D721Med (cell line): ENCODE measurements at regions not wholly inside any gene's neighbourhood (a gene's known extent, or its start where the extent isn't known, plus 50 kb on each side); places are given as distances from the start of the nearest gene placed in this dataset.
A peak's percentile ranks its signal among the peaks of the same experiment; 100 is the strongest.
"Not testable (repeated sequence)": the region's sequence is repeated elsewhere in the genome, so short reads cannot be mapped to it uniquely, and the experiment has no call there.

Source experiments
- DNase-seq: peaks from one replicate; pipeline ENCODE4 v3.0.0; 2011; ENCODE audit warnings: low spot score; ENCODE audit not compliant: insufficient read length
- FAIRE-seq: peaks from 2 replicates; lab custom pipeline; 2011; peaks lifted over from hg19 to GRCh38; lab: Jason Lieb, UNC
- CTCF ChIP-seq: IDR thresholded peaks from 2 replicates; pipeline ENCODE4 v1.5.1; 2012; ENCODE audit warnings: mild to moderate bottlenecking, control low read depth; ENCODE audit not compliant: insufficient read depth; ENCODE audit errors: missing control alignments

DNA sequence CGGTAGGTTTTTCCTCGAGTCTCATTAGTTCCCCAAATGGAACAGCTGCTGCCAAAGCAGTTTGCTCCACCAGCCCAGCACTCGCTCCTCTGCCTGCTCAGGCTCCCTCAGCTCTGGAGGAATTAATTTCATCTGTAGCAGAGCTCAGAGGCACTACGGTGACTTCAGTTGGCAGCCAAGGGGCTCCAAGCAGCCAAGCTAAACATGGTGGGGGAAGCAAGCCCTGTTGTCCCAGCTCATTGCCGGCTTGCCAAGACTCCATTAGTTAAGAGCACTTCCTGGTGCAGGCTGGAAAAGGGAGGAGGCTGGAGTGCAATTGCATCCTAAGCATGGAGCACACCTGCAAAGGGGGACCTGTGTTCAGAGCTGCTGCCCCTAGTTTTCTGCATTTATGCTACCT lies 78.7 kb upstream of the GPRC5B start:
- DNase-seq: no peak
- no peak for FAIRE-seq
- no peak for TF ChIP-seq CTCF

- DNase-seq (no peak), FAIRE-seq (no peak)
- no peak for TF ChIP-seq CTCF
Observed at GRCh38 chr16:19960183-19960582, 75.5 kb upstream of the GPRC5B start.

GRCh38 chr16:19959736-19960135 lies 75.1 kb upstream of the GPRC5B start:
- TF ChIP-seq CTCF: no peak
- DNase-seq (no peak), FAIRE-seq (no peak)

- not testable (repeated sequence) for FAIRE-seq, DNase-seq
Observed at GRCh38 chr16:19955896-19956295, 71.2 kb upstream of the GPRC5B start.

DNA sequence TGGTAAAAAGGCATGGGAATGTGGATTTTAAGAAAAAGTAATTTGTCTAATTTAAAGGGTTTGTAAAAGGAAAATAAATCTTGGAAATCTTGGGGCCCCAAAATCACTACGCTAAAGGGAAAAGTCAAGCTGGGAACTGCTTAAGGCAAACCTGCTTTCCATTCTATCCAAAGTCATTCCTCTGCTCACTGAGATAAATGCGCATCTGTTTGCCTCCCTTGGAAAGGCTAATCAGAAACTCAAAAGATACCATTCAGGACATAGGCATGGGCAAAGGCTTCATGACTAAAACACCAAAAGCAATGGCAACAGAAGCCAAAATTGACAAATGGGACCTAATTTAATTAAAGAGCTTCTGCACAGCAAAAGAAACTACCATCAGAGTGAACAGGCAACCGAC lies 70.4 kb upstream of the GPRC5B start:
- not testable (repeated sequence) for DNase-seq, FAIRE-seq

- no peak for FAIRE-seq
- no peak for DNase-seq
Observed at GRCh38 chr16:19948186-19949104, 63.8 kb upstream of the GPRC5B start.

DNA sequence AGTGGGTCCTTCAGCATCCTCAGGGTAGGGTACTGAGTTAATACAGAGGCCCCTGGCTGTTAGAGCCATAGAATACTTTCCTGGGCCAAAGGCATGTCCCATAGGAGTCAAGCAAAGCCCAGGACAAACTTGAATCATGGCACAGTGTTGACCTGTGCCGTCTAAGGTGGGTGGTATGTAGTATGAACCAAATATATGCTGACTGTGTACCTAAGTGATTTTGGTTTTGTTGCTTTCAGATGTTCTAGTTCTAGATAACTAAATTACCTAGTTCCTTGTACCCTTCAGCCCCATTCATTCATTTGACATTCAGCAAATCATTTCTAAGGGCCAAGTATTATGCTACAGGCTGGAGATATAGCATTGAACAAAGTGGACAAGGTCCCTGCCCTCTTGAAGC lies 61.3 kb upstream of the GPRC5B start:
- no peak for DNase-seq
- no peak for FAIRE-seq

More at GRCh38 chr16:19948186-19949104, 63.8 kb upstream of the GPRC5B start:
- peak; percentile 5 for TF ChIP-seq CTCF

More for the DNA sequence above, 61.3 kb upstream of the GPRC5B start:
- TF ChIP-seq CTCF: no peak
